Astrocyte of the spinal cord (primary cell): ENCODE measurements at regions not wholly inside any gene's neighbourhood (a gene's known extent, or its start where the extent isn't known, plus 50 kb on each side); places are given as distances from the start of the nearest gene placed in this dataset.
"Not testable (repeated sequence)": the region's sequence is repeated elsewhere in the genome, so short reads cannot be mapped to it uniquely, and the experiment has no call there.

Experiments
- DNase-seq: peaks from one replicate; pipeline ENCODE4 v3.0.0; 2011; ENCODE audit warnings: low read depth, low spot score
- H3K4me3 ChIP-seq: 2 replicates; pipeline ENCODE4 v1.5.1; 2011; ENCODE audit warnings: low read depth, mild to moderate bottlenecking, low read length, moderate library complexity
- in situ Hi-C: cut with HindIII; loops from 2 replicates; pipeline ENCODE4 v1.10.0; 2017; ENCODE audit warnings: low sequenced_read_pairs
- TF ChIP-seq, protein P1 (sequence below): IDR thresholded peaks from 2 replicates; pipeline ENCODE4 v1.5.1; 2012; ENCODE audit warnings: low read depth, mild to moderate bottlenecking, low read length, inconsistent platforms

DNA sequence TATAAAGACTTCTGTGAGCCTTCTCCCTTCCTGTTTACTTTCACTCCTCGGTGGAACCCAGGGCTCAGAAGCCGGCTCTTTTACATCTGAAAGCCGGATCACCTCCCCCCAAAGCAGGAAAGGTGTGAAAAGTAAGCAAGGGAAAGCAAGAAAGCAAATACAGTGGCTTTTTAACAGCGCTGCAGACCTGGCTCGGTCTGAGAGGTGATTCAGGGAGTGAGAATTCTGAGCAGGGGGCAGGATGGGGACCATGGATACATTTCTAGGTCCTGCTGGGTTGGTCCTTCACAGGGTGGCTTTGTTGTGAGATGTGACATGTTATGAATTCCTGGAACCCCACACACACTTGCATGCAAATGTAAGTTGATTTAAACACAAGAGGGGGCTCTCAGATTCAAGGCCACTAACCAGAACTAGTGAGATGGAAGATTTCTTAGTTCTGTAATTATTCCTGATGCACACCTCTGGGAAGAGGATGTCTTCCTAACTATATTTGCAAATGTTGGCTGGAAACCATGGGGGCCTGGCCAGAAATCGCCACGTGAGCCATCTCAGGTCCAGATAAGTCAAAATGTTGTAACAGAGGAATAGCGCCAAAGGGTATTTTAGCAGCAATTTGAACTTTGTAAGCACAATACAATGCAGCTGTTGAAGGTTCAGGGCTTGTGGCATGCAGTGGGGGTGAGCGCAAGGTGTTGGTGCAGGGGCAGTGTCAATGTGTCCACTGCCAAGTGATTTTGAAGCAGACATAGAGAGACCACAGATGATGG, 670.1 kb upstream of the LCORL start:
- H3K4me3 ChIP-seq, result no peak overlapping the region
- DNase-seq, result no peak
- TF ChIP-seq, protein P1, sequence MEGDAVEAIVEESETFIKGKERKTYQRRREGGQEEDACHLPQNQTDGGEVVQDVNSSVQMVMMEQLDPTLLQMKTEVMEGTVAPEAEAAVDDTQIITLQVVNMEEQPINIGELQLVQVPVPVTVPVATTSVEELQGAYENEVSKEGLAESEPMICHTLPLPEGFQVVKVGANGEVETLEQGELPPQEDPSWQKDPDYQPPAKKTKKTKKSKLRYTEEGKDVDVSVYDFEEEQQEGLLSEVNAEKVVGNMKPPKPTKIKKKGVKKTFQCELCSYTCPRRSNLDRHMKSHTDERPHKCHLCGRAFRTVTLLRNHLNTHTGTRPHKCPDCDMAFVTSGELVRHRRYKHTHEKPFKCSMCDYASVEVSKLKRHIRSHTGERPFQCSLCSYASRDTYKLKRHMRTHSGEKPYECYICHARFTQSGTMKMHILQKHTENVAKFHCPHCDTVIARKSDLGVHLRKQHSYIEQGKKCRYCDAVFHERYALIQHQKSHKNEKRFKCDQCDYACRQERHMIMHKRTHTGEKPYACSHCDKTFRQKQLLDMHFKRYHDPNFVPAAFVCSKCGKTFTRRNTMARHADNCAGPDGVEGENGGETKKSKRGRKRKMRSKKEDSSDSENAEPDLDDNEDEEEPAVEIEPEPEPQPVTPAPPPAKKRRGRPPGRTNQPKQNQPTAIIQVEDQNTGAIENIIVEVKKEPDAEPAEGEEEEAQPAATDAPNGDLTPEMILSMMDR, result no peak
- in situ Hi-C loops, result no loop called here

DNA sequence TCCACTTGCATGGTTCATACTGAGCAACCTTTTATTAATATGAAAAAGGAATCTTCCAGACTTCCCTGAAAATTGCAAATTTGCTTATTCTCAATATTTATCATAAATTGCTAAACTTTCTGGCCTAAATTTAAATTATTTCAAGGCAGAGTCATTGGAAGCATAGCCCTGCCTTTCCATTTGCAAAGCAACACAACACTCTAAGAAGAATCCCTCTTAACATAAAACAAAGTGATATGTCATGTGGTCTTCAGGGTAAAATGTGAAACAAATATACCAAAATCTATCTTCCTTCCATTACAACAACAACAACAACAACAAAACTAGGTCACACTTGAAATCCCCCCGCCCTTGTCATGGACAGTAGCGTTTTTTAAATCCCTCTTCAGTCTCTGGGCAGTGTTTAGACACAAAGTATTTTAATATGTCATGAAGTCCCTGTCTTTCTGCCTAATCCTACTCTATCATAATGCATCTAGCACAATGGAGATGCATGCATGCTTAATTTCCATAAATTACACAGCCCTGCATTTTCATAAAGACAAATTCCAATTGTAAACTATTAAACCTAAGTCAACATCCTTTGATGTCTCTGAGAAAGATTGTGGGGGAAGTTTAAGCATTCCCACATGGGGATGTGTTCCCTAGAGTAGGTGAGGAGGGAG, 668.9 kb upstream of the LCORL start:
- no peak for DNase-seq

GRCh38 chr4:18689308-18690115, 668.0 kb upstream of the LCORL start:
- TF ChIP-seq, protein P1, result peak; percentile 77
- DNase-seq, result peak; percentile 74
- in situ Hi-C loops, result no loop called here

More for the DNA sequence above, 668.9 kb upstream of the LCORL start:
- H3K4me3 ChIP-seq, result no peak overlapping the region
- TF ChIP-seq, protein P1, result no peak
- in situ Hi-C loops, result no loop called here

DNA sequence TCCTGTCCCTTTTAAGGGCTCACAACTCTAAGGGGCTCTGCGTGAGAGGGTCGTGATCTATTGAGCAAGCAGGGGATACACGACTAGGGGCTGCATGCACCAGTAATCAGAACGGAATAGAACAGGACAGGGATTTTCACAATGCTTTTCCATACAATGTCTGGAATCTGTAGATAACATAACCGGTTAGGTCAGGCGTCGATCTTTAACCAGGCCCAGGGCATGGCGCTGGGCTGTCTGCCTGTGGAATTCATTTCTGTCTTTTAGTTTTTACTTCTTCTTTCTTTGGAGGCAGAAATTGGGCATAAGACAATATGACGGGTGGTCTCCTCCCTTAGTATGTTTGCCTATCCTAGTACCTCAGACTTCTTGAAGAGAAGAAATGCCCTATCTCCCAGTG, 666.8 kb upstream of the LCORL start:
- in situ Hi-C loops, DNase-seq, H3K4me3 ChIP-seq: not testable (repeated sequence)

More at GRCh38 chr4:18689308-18690115, 668.0 kb upstream of the LCORL start:
- H3K4me3 ChIP-seq, result no peak overlapping the region

GRCh38 chr4:18686338-18687037, 664.9 kb upstream of the LCORL start:
- DNase-seq, result peak; percentile 56
- in situ Hi-C loops, result no loop called here
- H3K4me3 ChIP-seq, result no peak overlapping the region
- TF ChIP-seq, protein P1, result no peak

- H3K4me3 ChIP-seq, result no peak overlapping the region
- in situ Hi-C loops, result no loop called here
- peak; percentile 20 for DNase-seq
- TF ChIP-seq, protein P1, result no peak
These were observed 663.4 kb upstream of the LCORL start for GRCh38 chr4:18684932-18685331.
